Caco-2 (cell line): ENCODE measurements at regions not wholly inside any gene's neighbourhood (a gene's known extent, or its start where the extent isn't known, plus 50 kb on each side); places are given as distances from the start of the nearest gene placed in this dataset.
"Not testable (repeated sequence)": the region's sequence is repeated elsewhere in the genome, so short reads cannot be mapped to it uniquely, and the experiment has no call there.

ENCODE experiments used
- BruUV-seq: library from RNA; stranded (reverse); fragments of 400-500 nt; replicated peaks from 2 replicates; lab custom pipeline; 2021; lab: Mats Ljungman, UMichigan
- CTCF ChIA-PET: fragments of 300-600 bp; sonication (Branson Sonifier 250); formaldehyde crosslinking; loops from one replicate; lab custom pipeline; 2022; ENCODE audit warnings: antibody characterized with exemption; lab: Charles Lee
- POLR2A ChIA-PET: fragments of 300-600 bp; sonication (Branson Sonifier 250); formaldehyde crosslinking; loops from one replicate; lab custom pipeline; 2022; ENCODE audit warnings: antibody characterized with exemption; lab: Charles Lee
- DNase-seq, 2 experiments: peaks; one replicate each; pipeline versions ENCODE4 v3.0.0 to v3.0.0-alpha.2; 2020 to 2022
- H3K27me3 ChIP-seq: replicated peaks from 2 replicates; pipeline ENCODE4 v1.6.0; 2011; ENCODE audit warnings: low read length; ENCODE audit not compliant: control insufficient read depth, insufficient read depth
- H3K36me3 ChIP-seq: 2 replicates; pipeline ENCODE4 v1.5.1; 2011; ENCODE audit warnings: low read length; ENCODE audit not compliant: control insufficient read depth, insufficient read depth
- H3K4me1 ChIP-seq: fragments of 250-450 bp; sonication (Bioruptor Pico); 2 replicates; pipeline ENCODE4 v1.5.1; 2020; ENCODE audit warnings: mild to moderate bottlenecking
- H3K4me3 ChIP-seq: 2 replicates; pipeline ENCODE4 v1.5.1; 2011; ENCODE audit warnings: low read depth, mild to moderate bottlenecking, control low read depth, low read length
- H3K9me3 ChIP-seq: fragments of 250-450 bp; sonication (Bioruptor Pico); 2 replicates; pipeline ENCODE4 v1.5.1; 2020; ENCODE audit warnings: mild to moderate bottlenecking, moderate library complexity
- H3K27ac Mint-ChIP-seq: one replicate; pipeline ENCODE4 v1.8.0; 2022; ENCODE audit warnings: mixed read lengths; ENCODE audit not compliant: unreplicated experiment
- H3K27me3 Mint-ChIP-seq: one replicate; pipeline ENCODE4 v1.8.0; 2022; ENCODE audit warnings: mixed read lengths; ENCODE audit not compliant: insufficient read depth, unreplicated experiment
- H3K36me3 Mint-ChIP-seq: one replicate; pipeline ENCODE4 v1.8.0; 2022; ENCODE audit warnings: mild to moderate bottlenecking, mixed read lengths; ENCODE audit not compliant: insufficient read depth, unreplicated experiment
- H3K4me1 Mint-ChIP-seq: one replicate; pipeline ENCODE4 v1.8.0; 2022; ENCODE audit warnings: low read depth, mixed read lengths; ENCODE audit not compliant: unreplicated experiment
- H3K4me3 Mint-ChIP-seq: one replicate; pipeline ENCODE4 v1.8.0; 2022; ENCODE audit warnings: mild to moderate bottlenecking, moderate library complexity, mixed read lengths; ENCODE audit not compliant: unreplicated experiment
- H3K9me3 Mint-ChIP-seq: one replicate; pipeline ENCODE4 v1.8.0; 2022; ENCODE audit warnings: mixed read lengths; ENCODE audit not compliant: unreplicated experiment
- CTCF ChIP-seq, 2 experiments: fragments of 200-600 bp in 1 of 2; IDR thresholded peaks; 1 replicate in 1 of 2; 2 replicates in 1 of 2; pipeline versions ENCODE4 v1.5.1 to v1.8.0; 2011 to 2022; ENCODE audit warnings: antibody characterized with exemption in 1 of 2, control low read depth in 1 of 2, inconsistent platforms in 1 of 2, low read depth in 1 of 2, low read length in 1 of 2, mild to moderate bottlenecking in 1 of 2, moderate library complexity in 1 of 2; ENCODE audit not compliant: insufficient read depth in 1 of 2, severe bottlenecking in 1 of 2, unreplicated experiment in 1 of 2
- intact Hi-C: fragments of 100-400 bp; cut with micrococcal nuclease; formaldehyde crosslinking; loops from one replicate; pipeline ENCODE4 v1.10.0; 2022; ENCODE audit not compliant: unreplicated experiment

DNA sequence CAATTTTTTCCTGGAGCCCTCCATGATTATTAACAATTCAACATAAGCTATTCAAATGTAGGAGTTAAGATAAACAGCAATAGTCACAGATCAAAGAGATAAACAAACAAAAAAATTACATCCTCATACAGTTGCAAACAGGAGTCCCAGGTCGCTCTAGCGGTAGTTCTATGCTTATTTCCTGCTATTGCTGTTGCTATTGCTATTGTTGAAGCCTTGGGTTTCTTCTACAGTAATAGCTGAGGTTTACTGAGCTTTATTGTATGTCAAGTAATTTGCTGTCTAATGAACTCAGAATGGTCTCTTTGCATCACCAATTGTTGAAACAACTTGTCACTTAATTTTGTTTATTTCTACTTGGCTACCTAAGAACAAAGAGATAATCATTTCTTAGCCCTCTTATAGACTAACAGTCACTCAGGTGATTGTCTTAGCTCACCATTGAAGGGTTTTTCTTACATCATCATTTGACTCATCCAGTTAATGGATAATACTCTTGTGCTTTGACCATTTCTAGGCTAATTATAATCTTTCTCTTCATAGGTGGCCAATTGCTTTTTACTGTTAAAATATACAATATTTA lies 654.6 kb downstream of the MECOM start:
- TF ChIP-seq CTCF (IDR thresholded peaks at IDR 0.05; ENCODE audit: insufficient read depth in 1 of 2, low read depth in 1 of 2, low read length in 1 of 2, severe bottlenecking in 1 of 2, unreplicated experiment in 1 of 2): no peak
- intact Hi-C loops: no loop called here
- CTCF ChIA-PET: no interaction called here
- no TSS peak for BruUV-seq
- H3K4me1 Mint-ChIP-seq: peaks cover 14% of the 10 kb centered on the region
- H3K9me3 ChIP-seq: no peaks in the 10 kb centered on the region
- POLR2A ChIA-PET: no interaction called here
- H3K4me1 ChIP-seq: no peaks in the 10 kb centered on the region; the same call in 1 of the 2 replicates
- no peaks in the 10 kb centered on the region for H3K27me3 Mint-ChIP-seq
- H3K4me3 ChIP-seq: no peak overlapping the region
- H3K27me3 ChIP-seq: no peaks in the 10 kb centered on the region
- H3K36me3 Mint-ChIP-seq: no peaks in the 10 kb centered on the region
- H3K27ac Mint-ChIP-seq: no peak overlapping the region
- no peak for DNase-seq
- H3K36me3 ChIP-seq: no peaks in the 10 kb centered on the region
- H3K4me3 Mint-ChIP-seq: no peak overlapping the region
- no peaks in the 10 kb centered on the region for H3K9me3 Mint-ChIP-seq

DNA sequence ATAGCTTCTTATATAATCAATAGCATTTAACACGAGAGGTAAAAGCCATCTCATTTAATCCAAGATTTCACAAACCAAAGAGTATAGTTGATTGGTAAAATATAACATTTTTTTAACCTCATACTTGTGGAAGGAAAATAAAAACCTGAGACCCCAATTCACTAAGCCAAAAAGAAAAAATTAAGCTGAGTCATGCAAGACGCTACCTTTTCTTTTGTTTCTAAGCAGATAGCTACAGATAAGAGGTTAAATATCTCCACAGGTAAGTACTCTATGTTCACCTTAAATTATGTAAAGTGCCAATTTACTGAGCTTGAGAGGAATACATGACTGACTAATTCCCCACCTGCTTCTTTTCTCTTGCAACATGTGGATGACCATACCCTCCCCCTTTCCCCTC lies 656.4 kb downstream of the MECOM start:
- Mint-ChIP-seq H3K4me1 (peaks cover 14% of the 10 kb centered on the region), H3K4me3 (no peak overlapping the region), H3K36me3 (no peaks in the 10 kb centered on the region), H3K27ac (no peak overlapping the region), H3K27me3 (no peaks in the 10 kb centered on the region), H3K9me3 (no peaks in the 10 kb centered on the region)
- H3K4me1 ChIP-seq: no peaks in the 10 kb centered on the region; the same call in 1 of the 2 replicates
- H3K4me3 ChIP-seq: no peak overlapping the region
- intact Hi-C loops: no loop called here
- H3K27me3 ChIP-seq: no peaks in the 10 kb centered on the region
- H3K9me3 ChIP-seq: no peaks in the 10 kb centered on the region
- CTCF ChIA-PET: no interaction called here
- POLR2A ChIA-PET: interaction anchor here (0.7 kb wide), 1 partner anchor 13 kb away, joined by 3 read pairs; no protein-coding TSS in a partner anchor
- TF ChIP-seq CTCF (IDR thresholded peaks at IDR 0.05; ENCODE audit: insufficient read depth in 1 of 2, low read depth in 1 of 2, low read length in 1 of 2, severe bottlenecking in 1 of 2, unreplicated experiment in 1 of 2): no peak
- no peaks in the 10 kb centered on the region for H3K36me3 ChIP-seq
- no peak for DNase-seq
- BruUV-seq: no TSS peak

DNA sequence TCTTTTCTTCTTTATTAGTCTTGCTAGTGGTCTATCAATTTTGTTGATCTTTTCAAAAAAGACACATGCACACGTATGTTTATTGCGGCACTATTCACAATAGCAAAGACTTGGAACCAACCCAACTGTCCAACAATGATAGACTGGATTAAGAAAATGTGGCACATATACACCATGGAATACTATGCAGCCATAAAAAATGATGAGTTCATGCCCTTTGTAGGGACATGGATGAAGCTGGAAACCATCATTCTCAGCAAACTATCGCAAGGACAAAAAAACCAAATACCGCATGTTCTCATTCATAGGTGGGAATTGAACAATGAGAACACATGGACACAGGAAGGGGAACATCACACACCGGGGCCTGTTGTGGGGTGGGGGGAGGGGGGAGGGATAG lies 657.1 kb downstream of the MECOM start:
- H3K4me3 Mint-ChIP-seq, H3K27me3 ChIP-seq, H3K4me3 ChIP-seq, intact Hi-C loops, POLR2A ChIA-PET, CTCF ChIA-PET, BruUV-seq, DNase-seq, H3K4me1 ChIP-seq, H3K36me3 Mint-ChIP-seq, H3K27ac Mint-ChIP-seq, H3K36me3 ChIP-seq, H3K9me3 Mint-ChIP-seq, H3K9me3 ChIP-seq, H3K27me3 Mint-ChIP-seq: not testable (repeated sequence)
- H3K4me1 Mint-ChIP-seq: peaks cover 13% of the 10 kb centered on the region
